ENCODE measurements at regions not wholly inside any gene's neighbourhood (a gene's known extent, or its start where the extent isn't known, plus 50 kb on each side); places are given as distances from the start of the nearest gene placed in this dataset.
"Not testable (repeated sequence)": the region's sequence is repeated elsewhere in the genome, so short reads cannot be mapped to it uniquely, and the experiment has no call there.

DNA sequence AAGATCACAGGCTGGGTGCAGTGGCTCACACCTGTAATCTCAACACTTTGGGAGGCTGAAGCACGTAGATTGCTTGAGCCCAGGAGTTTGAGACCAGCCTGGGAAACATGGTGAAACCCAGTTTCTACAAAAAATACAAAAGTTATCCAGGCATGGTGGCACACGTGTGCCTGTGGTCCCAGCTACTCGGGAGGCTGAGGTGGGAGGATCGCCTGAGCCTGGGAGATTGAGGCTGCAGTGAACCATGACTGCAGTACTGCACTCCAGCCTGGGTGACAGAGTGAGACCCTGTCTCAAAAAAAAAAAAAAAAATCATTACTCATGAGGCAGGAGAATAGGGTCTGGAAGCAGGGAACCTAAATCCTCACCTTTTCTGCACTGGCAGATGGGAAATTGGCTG is 79.1 kb upstream of the CLDN5 start:
- not testable (repeated sequence) for DNase-seq

DNA sequence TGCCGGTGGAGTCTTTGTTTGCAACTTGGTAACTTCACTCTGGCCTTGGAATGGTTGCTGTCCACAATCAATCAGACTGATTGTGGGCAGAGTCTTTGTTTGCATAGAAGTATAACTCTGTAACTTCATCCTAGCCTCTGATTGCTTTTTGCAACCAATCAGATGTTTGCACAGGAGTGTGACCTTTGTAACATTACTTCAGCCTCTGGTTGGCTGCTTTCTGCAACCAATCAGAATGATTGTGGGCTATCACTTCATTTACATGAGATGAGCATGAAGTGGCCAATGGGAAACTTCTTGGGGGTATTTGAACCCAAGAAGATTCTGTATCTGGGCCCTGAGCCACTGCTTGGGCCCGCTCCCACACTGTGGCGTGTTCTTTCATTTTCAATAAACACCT is 79.6 kb upstream of the CLDN5 start:
- DNase-seq, result no peak

DNA sequence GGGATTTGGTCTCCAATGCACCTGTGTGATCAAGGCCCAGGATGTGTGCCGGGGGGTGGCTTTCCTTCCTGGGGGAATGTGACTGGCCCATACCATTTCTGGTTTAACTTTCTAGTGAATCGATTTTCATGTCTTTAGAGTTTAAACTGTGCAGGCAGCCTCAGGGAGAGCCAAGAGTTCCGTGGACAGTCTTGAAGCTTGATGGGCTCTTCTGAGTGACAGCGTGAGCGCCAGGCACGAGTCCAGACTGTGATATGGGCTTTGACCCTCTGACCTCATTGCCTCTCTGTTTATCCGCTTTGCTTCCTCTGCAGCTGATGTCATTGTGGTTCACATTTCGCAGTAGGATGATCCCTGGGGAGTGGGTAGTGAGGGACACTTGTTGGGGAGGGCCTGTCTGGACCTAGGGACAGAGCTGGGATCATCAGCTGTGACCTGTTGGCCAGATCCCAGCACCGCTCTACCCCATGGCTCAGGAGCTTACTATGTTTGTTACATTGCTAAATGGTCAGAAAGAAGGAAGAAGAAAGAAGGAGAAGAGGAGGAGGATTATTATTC is 80.6 kb upstream of the CLDN5 start:
- DNase-seq, result no peak

DNA sequence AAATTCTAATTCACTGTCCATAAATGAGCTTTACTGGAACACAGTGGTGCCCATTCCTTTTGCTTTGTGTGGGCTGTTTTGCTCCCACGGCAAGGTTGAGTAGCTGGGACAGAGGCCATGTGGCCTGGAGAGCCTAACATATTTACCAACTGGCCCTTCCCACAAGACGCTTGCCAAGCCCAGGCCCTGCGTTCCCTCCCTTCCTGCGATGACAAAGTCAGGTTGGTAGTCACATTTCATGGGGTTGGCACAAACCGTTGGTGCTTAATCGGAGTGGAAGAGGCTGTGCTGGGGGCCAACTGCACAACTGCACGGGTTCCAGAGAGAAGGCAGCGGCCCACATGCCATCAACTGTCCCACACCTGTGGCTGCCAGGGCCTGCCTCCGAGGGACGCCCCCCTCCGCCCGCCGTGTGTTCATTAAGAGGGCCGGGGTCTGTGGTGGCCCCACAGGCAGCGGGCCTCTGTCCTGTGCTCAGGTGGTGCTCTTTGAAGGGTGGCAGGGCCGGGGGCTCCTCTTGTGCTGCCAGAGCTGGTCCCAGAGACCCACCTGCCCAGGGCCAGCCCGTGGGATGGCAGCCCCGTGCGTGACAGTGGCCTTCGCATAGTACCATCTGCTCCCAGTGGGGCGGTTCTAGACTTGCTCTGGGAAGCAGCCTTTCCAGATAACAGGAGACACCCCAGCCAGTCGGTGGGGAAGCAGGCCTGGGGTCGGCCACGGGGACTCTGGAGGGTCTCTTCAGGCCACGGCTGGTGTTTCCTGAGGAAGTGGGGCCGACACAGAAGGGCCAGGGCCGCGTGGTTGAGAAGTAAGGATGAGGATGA is 81.5 kb upstream of the CLDN5 start:
- no peak for DNase-seq

DNA sequence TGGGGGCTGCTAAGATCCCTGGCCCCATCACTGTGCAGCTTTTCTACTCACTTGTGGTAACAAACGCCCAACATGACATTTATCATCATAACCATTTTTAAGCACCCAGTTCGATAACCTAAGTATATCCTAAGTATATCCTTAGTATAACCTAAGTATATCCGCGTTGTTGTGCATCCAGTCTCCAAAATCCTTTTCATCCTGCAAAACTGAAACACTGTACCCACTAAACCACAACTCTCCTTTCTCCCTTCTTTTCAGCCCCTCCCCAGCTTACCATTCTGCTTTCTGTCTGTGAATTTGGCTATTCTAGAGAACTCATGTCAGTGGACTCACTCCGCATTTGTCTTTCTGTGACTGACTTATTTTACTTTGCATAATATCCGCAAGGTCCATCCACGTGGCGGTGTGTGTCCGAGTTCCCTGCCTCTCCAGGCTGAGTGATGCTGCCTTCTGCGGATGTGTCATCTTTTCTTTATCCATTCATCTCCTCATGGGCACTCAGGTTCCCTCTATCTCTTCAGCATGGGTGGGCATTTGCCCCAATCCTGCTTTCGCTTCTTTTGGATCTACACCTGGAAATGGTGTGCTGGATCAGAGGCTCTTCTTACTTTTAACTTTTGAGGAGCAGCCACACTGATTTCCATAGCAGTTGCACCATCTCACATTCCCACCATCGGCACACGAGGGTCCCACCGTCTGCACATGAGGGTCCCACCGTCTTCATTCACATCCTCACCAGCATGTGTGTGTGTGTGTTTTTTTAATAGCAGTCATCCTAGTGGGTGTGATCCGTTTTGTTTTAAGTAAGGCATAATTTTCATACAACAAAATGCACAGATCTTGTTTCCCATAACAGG is 82.4 kb upstream of the CLDN5 start:
- DNase-seq, result no peak

DNA sequence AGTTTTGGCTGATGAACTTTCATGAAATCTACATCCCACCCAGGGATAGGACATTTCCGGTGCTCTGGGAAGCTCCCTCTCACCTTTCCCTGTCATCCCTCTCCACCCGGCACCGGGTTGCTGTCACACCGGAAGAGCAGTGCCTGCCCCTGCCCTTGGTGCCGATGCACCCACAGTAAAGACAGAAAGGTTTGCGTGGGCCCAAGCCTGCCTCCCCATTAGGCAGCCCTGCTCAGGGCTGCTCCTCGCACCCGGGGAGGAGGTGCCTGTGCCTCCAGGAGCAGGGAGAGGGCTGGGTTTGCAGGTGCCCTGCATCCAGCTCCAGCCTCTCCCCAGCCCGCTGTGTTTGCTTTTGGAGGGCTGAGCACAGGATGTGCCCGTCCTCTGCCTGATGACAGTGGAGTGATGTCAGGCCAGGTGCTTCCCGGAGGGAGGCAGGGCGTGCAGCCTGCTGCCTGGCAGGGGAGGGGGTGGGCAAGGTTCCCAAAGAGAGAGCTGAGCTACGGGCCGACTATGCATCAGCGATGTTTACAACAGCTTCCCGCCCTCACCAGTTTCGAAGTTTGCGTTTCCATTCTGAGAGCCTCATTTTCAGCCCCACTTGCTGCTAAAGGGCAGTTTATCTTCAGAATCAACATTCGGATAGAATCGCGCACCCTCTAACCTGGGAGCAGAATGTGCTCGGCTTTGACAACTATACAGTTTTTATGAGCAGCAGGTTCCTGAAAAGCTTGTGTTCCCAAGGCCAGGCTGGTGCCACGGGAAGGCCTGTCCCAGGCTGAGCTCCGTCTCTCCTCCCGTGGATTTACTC is 83.2 kb upstream of the CLDN5 start:
- DNase-seq, result no peak

DNA sequence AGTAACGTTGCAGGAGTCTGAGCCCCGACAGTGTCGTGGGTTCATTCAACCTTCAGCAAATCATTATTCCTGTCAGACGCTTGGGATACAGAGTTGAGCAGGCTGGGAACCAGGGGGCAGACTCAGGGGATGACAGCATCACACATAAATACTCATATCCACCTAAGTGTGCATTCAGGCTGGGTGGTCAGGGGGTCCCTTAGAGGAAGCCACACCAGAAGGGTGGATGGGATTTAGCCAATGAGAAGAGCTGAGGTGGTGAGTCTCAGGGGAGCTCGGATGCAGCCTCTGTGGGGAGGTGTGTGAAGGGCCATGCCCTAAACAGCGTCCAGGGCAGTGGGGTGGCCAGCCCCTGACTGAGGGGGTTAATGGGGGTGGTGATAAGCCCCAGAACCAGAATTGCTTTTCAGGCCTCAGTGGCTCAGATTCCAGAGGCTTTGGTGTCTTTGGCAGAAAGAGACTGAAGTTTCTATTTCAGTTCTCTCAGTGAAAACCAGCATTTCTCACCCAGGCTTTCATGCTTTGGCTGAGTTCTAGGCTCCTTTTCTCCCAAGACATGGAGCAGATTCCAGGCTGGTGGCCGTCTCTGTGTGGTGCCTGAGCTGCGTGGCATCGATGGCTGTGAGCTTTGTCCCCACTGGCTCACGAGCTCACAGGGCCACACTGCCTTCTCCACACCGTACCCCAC is 83.9 kb upstream of the CLDN5 start:
- no peak for DNase-seq

DNA sequence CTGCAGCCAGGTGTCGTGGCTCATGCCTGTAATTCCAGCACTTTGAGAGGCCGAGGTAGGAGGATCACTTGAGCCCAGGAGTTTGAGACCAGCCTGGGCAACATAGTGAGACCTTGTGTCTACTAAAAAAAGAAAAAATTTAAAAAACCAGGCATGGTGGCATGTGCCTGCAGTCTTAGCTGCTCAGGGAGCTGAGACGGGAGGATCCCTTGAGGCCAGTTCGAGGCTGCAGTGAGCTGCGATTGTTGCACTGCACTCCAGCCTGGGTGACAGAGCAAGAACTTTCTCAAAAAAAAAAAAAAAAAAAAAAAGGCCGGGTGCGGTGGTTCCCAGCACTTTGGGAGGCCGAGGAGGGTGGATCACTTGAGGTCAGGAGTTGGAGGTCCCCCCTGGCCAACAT is 85.5 kb upstream of the CLDN5 start:
- DNase-seq, result not testable (repeated sequence)

DNA sequence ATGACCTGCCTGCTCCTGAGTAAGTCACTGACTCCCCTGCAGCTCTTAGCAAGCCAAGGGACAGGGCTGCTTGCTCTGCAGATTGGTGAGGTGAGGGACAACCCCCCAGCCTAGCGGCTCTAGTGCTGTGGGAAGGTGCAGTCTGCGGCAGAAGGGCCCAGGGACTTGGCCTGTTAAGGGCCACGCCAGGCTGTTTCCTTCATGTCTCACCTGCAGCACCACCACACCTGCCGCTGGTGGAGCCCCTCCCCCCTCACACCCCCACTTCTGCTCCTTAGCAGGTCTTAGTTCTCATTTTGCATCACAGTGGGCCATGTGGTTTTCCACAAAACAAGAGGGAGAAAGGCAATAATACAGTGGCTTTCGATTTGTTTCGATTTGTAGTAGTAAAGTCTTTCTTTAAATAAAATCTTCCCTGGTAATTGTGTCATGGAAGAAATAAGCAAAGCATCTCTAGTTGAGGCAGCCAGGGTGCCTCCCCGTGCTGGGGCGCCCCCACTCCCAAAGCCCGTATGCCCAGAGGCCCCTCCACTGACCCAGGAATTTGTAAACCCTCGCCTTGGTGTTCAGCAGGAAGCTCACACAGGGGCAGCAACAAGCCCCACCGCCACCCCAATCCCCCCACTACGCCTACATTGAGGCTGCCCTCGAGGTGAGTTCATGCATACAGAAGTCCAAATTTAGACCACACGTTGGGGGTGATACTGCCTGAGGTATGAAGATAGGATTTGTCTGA is 86.5 kb upstream of the CLDN5 start:
- no peak for DNase-seq

DNA sequence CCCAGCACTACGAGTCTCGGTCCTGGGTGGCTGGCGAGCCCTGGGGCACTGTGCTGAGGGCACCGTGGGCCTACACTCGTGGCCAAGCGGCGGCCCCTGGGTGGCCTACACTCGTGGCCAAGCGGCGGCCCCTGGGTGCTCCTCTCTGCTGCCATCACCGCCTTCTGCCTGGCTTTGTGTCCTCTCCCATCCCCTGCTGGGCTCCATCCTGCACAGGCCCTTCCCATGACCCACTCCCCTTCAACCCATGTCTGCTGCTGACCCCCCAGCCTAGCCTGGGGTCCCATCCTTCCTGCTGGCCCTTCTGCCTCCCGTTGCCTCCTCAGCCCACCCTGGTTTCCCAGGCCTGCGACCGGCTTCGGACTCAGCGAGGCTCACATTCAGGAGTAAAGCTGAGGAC is 87.4 kb upstream of the CLDN5 start:
- DNase-seq, result no peak

DNA sequence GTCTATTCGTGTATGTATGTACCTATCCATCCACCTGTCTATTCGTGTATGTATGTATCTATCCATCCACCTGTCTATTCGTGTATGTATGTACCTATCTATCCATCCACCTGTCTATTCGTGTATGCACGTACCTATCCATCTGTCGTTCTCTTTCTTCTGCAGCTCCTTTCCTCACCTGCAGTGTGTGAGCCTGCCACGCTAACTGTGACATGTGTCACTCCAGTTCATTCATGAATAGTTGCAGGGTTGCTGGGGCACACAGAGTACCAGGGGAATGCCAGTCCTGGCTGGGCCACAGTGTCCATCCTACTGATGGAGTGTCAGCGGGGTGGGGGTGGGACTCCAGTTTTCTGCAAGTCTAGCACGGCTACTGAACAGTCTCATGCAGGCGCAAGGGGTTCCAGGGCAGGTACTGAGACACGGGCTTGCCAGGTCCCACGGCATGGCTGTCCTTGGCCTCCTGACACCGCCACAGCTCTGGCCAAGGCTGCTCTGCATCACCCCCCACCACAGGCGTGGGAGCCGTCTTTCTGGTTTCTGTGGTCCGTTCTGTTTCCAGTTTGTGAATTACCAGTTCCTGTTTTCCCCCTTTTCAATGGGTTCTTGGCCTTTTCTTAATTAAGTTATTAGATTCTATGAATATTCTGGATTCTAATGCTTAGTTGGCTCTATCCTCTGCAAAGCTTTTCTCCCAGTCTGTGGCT is 88.8 kb upstream of the CLDN5 start:
- DNase-seq, result no peak

DNA sequence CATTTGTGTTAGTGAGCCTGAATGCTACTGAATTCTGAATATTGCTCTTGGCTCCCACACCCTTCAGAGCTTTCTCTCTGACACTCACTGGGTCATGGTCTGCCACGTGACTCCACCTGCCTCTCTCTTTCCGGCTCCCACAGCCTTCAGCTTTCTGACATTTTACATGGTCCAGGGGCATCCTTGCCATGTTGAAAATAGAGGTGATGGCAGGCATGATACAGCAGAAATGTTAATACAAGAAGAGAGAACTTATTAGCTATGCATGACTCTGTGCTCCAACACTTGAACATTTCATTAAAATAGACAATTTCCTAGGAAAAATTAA is 90.3 kb upstream of the CLDN5 start:
- no peak for DNase-seq

DNA sequence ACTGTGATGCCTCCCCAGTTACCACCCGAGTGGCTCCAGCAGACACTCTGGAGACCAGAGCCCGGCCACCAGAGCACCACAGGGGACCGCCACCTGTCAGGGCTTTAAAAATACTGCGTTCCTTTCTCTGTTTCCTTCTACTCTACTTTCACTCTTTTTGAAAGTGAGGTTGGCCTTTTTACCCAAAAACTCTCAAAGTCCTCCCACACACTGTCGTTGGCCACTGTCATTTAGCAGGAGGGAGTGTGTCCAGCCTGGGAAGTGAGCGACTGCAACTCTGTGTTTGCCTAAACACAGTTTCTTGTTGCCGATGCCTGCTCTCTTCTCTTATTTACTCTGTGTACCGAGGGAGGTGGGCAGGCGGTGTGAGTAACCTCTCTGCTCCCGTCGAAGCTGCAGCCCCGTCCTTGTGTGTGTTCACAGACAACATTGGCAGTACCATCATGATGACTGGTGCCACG is 90.8 kb upstream of the CLDN5 start:
- DNase-seq, result no peak

DNA sequence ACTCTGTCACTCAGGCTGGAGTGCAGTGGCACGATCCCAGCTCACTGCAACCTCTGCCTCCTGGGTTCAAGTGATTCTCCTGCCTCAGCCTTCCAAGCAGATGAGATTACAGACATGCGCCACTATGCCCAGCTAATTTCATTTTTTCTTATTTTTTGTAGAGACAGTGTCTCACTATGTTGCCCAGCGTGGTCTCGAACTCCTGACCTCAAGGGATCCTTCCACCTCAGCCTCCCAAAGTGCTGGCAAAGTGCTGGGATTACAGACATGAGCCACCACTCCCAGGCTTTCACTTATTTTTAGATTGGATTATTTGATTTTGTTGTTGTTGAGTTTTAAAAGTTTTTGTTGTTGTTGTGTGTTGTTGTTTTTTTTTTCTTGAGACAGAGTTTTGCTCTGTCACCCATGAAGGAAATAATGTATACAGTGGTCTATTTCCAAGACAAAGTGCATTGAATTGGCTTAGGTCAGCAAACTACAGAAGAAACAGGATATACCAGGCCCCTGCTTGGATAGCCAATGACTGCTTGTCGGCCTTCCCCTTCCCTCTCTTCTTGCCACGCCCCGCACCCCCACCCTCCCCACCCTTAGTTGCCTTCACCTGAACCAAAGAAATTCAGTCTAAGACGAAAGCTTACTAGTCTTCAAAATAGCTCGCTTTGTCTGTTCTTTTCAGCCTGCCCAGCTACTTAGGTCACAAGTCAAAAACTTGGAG is 91.8 kb upstream of the CLDN5 start:
- DNase-seq, result no peak

DNA sequence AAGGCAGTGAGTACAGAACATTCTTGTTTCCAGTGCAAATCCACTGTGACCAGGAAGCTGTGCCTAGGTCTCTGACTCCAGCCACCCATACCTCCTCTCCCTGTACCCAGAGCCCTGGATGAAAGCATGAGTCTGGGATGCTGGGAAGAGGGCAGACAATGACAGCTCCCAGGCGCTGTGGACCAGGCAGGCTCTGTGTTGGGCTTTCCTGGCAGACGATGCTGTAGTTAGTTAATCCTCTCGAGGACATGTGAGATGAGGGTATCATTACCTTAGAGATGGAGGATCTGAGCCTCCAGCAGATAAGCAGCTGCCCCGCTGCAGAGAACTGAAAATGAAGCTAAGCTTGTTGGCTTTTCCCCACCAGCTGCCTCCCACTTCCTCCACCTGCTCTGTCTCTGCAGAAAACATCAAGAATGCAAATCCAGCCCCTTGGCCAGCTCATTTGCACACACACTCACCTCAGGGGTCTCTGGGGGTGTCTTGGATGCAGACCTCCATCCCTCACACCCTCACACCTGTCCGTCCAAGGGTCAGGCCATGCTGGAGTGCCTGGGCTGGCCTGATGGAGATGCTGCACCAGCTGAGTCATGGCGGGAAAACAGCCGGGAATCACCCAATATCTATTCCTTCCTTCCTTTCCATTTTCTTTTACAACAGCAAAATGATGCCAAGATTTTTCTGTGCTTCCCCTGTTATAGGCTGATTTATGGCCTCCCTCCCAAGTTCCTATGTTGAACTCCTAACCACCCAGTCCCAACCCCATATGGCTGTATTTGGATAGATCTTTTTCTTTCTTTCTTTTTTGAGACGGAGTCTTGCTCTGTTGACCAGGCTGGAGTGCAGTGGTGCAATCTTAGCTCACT is 94.9 kb upstream of the SEPTIN5 start:
- no peak for DNase-seq

DNA sequence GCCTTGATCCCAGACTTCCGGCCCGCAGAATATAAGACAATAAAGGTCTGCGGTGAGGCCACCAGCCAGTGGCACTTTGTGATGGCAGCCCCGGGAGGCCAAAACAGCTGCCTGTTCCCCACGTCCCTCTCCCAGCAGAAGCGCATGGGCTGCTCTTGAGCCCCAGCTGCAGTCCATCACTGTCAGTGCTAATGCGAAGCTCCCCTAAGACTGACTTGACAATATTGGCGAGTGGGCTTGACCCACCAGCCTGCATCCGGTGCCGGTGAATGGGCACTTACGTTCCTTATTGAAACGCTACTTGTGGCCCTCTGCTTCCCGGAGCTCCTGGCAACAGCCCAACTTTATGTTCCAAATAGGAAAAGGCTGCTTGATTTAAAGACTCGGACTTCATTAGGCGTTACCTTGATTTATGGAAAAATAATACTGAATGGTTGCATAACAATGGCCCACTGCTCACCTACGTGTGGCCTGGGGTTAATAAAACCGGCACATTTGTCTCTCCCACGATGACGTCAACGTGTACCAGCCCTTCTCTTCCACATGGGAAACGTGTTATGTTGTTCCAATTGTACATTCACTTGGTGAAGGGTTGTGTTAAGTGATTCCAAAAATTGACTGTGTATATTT is 93.4 kb upstream of the SEPTIN5 start:
- DNase-seq, result no peak

DNA sequence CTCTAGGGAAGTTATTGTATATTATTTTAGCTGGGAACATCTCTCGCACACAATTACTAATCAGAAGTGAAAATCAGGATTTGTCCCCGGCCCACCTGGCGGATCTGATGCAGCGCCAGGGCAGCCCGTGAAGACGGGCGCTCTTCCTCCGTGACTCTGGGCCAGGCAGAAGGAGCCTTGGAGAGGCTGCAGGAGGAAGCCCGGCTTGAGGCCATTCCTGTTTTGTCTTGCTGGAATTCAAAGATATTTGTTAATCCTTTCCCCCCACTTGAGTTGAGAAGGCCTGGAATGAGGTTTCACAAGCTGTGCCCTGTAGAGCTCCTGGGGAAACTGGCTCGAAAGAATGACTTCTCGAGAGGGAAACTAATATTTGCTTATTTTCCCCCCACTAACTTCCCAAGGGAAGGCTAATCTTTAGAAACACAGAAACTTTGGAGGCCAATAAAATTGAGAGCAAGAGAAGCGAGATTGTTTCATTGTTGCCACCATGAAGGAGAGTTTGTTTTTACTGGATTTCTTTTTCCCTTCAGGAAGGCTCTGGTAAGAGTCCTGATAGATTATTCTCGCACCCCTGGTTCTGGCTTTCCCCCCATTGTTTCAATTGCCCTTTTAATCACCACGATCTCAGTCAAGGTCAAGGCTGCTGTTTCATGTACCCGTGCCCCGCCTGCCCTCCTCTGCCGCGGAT is 92.8 kb upstream of the SEPTIN5 start:
- no peak for DNase-seq

DNA sequence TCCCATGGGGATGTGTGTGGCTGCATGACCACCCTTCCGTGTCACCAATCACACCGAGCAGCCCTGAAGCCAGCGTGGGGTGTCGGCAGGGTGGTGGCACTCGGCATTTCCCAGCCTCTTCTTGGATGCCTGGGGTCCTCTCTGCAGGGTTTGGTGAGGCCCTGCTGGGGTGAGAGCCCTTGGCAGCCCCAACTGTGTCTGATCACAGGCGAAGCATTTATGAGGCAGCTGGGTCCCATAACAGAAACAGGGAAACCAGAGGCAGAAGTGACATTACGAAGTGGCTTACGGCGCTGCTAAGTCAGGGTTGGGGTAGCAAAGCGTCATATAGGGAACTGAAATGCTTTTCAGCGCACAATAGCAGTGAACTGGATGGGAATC is 92.3 kb upstream of the SEPTIN5 start:
- no peak for DNase-seq
